Parathyroid adenoma (tissue), 2 donors: ENCODE measurements at regions not wholly inside any gene's neighbourhood (a gene's known extent, or its start where the extent isn't known, plus 50 kb on each side); places are given as distances from the start of the nearest gene placed in this dataset.
"Not testable (repeated sequence)": the region's sequence is repeated elsewhere in the genome, so short reads cannot be mapped to it uniquely, and the experiment has no call there.

Experiments
- H2AFZ ChIP-seq: fragments of 300-600 bp; sonication (generic); one replicate; pipeline ENCODE4 v1.7.0; 2017; ENCODE audit warnings: antibody characterized with exemption, mild to moderate bottlenecking
- H3K27ac ChIP-seq: fragments of 300-600 bp; sonication (generic); one replicate; pipeline ENCODE4 v1.7.0; 2017
- H3K27me3 ChIP-seq: fragments of 300-600 bp; sonication (generic); one replicate; pipeline ENCODE4 v1.7.0; 2017; ENCODE audit warnings: low read length; ENCODE audit not compliant: control insufficient read depth, insufficient read depth
- H3K36me3 ChIP-seq: fragments of 300-600 bp; sonication (generic); one replicate; pipeline ENCODE4 v1.7.0; 2017; ENCODE audit warnings: low read length; ENCODE audit not compliant: control insufficient read depth, insufficient read depth
- H3K4me1 ChIP-seq: fragments of 300-600 bp; sonication (generic); one replicate; pipeline ENCODE4 v1.7.0; 2017; ENCODE audit warnings: control low read depth
- H3K4me2 ChIP-seq: fragments of 300-600 bp; sonication (generic); one replicate; pipeline ENCODE4 v1.7.0; 2017; ENCODE audit warnings: low read length
- H3K4me3 ChIP-seq: fragments of 300-600 bp; sonication (generic); one replicate; pipeline ENCODE4 v1.7.0; 2017; ENCODE audit warnings: low read depth, low read length
- H3K79me2 ChIP-seq: fragments of 300-600 bp; sonication (generic); one replicate; pipeline ENCODE4 v1.7.0; 2017; ENCODE audit warnings: control low read depth
- H3K9ac ChIP-seq: fragments of 300-600 bp; sonication (generic); one replicate; pipeline ENCODE4 v1.7.0; 2017; ENCODE audit warnings: mild to moderate bottlenecking
- H3K9me3 ChIP-seq: fragments of 300-600 bp; sonication (generic); one replicate; pipeline ENCODE4 v1.7.0; 2017; ENCODE audit warnings: low read length; ENCODE audit not compliant: control insufficient read depth
- CTCF ChIP-seq: fragments of 300-600 bp; sonication (generic); IDR thresholded peaks from one replicate; pipeline ENCODE4 v1.7.0; 2017; ENCODE audit warnings: antibody characterized with exemption, mild to moderate bottlenecking
- donor health status: primary hyperparathyroidism.

GRCh38 chr3:103269287-103269686 is 834.5 kb downstream of the ZPLD1 start:
- H3K4me1 ChIP-seq: no peaks in the 10 kb centered on the region
- no peak overlapping the region for H3K9ac ChIP-seq
- no peak overlapping the region for H3K4me3 ChIP-seq
- no peaks in the 10 kb centered on the region for H3K36me3 ChIP-seq
- no peaks in the 10 kb centered on the region for H3K79me2 ChIP-seq
- no peak overlapping the region for H3K4me2 ChIP-seq
- no peak overlapping the region for H3K27ac ChIP-seq
- no peaks in the 10 kb centered on the region for H3K27me3 ChIP-seq
- no peak for TF ChIP-seq CTCF
- H3K9me3 ChIP-seq: no peaks in the 10 kb centered on the region
- no peak overlapping the region for H2AFZ ChIP-seq

GRCh38 chr3:103271575-103271974 is 836.8 kb downstream of the ZPLD1 start:
- H3K79me2 ChIP-seq: no peaks in the 10 kb centered on the region
- H3K9me3 ChIP-seq: no peaks in the 10 kb centered on the region
- H3K27ac ChIP-seq: no peak overlapping the region
- H3K27me3 ChIP-seq: no peaks in the 10 kb centered on the region
- no peaks in the 10 kb centered on the region for H3K4me1 ChIP-seq
- H3K9ac ChIP-seq: no peak overlapping the region
- no peak for TF ChIP-seq CTCF
- no peak overlapping the region for H2AFZ ChIP-seq
- H3K36me3 ChIP-seq: no peaks in the 10 kb centered on the region
- no peak overlapping the region for H3K4me3 ChIP-seq
- no peak overlapping the region for H3K4me2 ChIP-seq

- no peak for TF ChIP-seq CTCF
- no peak overlapping the region for H3K27ac ChIP-seq
- H2AFZ ChIP-seq: no peak overlapping the region
- no peaks in the 10 kb centered on the region for H3K9me3 ChIP-seq
- no peaks in the 10 kb centered on the region for H3K4me1 ChIP-seq
- no peaks in the 10 kb centered on the region for H3K36me3 ChIP-seq
- no peaks in the 10 kb centered on the region for H3K27me3 ChIP-seq
- H3K4me3 ChIP-seq: no peak overlapping the region
- no peaks in the 10 kb centered on the region for H3K79me2 ChIP-seq
- no peak overlapping the region for H3K4me2 ChIP-seq
- no peak overlapping the region for H3K9ac ChIP-seq
Observed at GRCh38 chr3:103295974-103296570, 861.3 kb downstream of the ZPLD1 start.

GRCh38 chr3:103297502-103297901 is 862.7 kb downstream of the ZPLD1 start:
- H2AFZ ChIP-seq, H3K27ac ChIP-seq, H3K9ac ChIP-seq, H3K4me2 ChIP-seq, H3K79me2 ChIP-seq, H3K4me3 ChIP-seq, H3K4me1 ChIP-seq, H3K27me3 ChIP-seq, H3K9me3 ChIP-seq, H3K36me3 ChIP-seq: not testable (repeated sequence)

- Histone ChIP-seq H3K9me3 (no peaks in the 10 kb centered on the region), H3K27me3 (no peaks in the 10 kb centered on the region), H3K79me2 (no peaks in the 10 kb centered on the region), H2AFZ (no peak overlapping the region), H3K4me1 (no peaks in the 10 kb centered on the region), H3K4me3 (no peak overlapping the region), H3K27ac (no peak overlapping the region), H3K36me3 (no peaks in the 10 kb centered on the region), H3K9ac (no peak overlapping the region), H3K4me2 (no peak overlapping the region)
- no peak for TF ChIP-seq CTCF
Observed at GRCh38 chr3:103306104-103306503, 871.3 kb downstream of the ZPLD1 start.
